Fibroblast of mammary gland (primary cell): ENCODE measurements at regions not wholly inside any gene's neighbourhood (a gene's known extent, or its start where the extent isn't known, plus 50 kb on each side); places are given as distances from the start of the nearest gene placed in this dataset.
"Not testable (repeated sequence)": the region's sequence is repeated elsewhere in the genome, so short reads cannot be mapped to it uniquely, and the experiment has no call there.

Source experiments
- DNase-seq: peaks from one replicate; pipeline ENCODE4 v3.0.0-alpha.2; 2010; ENCODE audit warnings: low read depth
- H3K4me3 ChIP-seq: 2 replicates; pipeline ENCODE4 v1.5.1; 2011; ENCODE audit warnings: low read depth, mild to moderate bottlenecking, low read length, moderate library complexity; ENCODE audit not compliant: control insufficient read depth
- TF ChIP-seq, protein P1 (sequence below): conservative IDR thresholded peaks from 2 replicates; pipeline ENCODE4 v1.5.1; 2011; ENCODE audit warnings: low read depth, low read length, inconsistent platforms; ENCODE audit not compliant: control insufficient read depth, insufficient read depth

DNA sequence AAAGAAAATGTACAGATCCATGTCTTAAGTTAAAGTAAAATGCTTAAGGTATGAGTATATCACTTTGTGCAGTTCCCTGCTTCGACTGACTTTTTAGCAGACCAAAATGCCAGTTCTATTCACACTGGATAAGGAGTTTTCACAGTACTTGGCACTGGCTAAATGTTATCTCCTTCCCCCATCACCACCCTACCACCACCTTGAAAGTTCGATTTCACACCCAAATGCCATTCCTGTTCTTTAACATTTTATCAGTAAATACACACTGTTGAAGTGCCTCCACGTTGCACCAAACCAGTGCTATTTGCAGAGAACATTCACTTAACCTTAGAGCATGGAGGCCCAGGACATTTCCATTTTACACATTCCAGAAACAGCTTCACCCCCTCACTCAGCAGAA is 100.0 kb downstream of the URB2 start:
- no peak for DNase-seq
- H3K4me3 ChIP-seq = no peak overlapping the region
- TF ChIP-seq, protein P1, sequence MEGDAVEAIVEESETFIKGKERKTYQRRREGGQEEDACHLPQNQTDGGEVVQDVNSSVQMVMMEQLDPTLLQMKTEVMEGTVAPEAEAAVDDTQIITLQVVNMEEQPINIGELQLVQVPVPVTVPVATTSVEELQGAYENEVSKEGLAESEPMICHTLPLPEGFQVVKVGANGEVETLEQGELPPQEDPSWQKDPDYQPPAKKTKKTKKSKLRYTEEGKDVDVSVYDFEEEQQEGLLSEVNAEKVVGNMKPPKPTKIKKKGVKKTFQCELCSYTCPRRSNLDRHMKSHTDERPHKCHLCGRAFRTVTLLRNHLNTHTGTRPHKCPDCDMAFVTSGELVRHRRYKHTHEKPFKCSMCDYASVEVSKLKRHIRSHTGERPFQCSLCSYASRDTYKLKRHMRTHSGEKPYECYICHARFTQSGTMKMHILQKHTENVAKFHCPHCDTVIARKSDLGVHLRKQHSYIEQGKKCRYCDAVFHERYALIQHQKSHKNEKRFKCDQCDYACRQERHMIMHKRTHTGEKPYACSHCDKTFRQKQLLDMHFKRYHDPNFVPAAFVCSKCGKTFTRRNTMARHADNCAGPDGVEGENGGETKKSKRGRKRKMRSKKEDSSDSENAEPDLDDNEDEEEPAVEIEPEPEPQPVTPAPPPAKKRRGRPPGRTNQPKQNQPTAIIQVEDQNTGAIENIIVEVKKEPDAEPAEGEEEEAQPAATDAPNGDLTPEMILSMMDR = no peak

DNA sequence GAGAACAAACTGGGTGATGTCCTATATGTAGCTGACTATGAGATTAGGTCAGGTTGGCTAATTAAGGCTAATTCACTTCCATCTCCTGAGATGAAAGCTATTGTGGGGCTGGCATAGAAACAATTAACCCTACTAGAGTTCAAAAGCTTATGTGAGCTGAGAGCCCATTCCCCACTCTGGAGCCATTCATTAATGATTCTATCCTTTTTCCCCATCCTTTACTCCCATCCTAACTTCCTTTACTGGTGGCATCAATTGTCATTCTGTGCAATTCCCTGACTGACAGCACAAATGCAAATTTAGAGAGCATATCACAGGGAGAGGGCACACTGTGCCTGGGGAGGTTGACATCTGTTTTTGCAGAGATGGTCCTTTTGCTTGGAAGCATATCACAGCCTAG is 103.9 kb downstream of the URB2 start:
- H3K4me3 ChIP-seq = no peak overlapping the region
- TF ChIP-seq, protein P1 = no peak
- no peak for DNase-seq

DNA sequence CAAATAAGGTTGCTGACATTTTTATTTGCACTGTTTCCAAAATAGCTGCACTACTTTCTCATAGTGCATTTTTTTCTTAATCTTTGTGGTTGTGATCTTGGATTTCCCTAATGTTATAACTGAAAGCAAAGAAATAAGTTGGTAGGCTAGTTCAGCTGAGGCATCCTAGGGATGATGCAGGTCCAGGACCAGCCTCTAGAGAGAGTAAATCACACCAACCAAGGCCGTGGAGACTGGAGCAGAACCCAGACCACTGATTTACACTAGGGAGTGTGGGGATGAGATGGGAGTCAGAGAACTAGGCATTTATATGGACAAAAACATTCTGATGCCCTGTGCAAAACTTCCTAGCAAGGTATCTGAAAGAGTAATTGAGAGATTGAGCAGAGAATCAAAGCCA is 104.5 kb downstream of the URB2 start:
- H3K4me3 ChIP-seq = no peak overlapping the region
- no peak for DNase-seq
- TF ChIP-seq, protein P1 = no peak

DNA sequence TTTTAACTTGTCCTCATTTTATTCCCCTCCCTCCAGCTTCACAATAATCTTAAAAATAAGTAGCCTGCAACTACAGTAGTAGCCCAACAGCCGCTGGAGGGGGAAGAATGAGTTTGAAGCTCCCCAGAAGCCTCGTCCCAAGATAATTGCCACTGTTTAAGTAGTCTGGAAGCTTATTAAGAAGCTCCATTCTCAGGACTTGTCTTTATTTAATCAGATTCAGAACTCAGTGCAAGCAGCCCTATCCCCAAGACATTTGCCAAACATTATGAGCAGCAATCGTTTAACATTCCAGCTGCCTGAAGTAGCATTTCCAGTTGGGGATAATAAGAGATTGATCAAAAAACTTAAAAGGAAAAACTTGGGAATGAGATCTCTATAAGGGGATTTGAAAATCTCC is 106.0 kb downstream of the URB2 start:
- no peak overlapping the region for H3K4me3 ChIP-seq
- TF ChIP-seq, protein P1 = no peak
- DNase-seq = no peak

DNA sequence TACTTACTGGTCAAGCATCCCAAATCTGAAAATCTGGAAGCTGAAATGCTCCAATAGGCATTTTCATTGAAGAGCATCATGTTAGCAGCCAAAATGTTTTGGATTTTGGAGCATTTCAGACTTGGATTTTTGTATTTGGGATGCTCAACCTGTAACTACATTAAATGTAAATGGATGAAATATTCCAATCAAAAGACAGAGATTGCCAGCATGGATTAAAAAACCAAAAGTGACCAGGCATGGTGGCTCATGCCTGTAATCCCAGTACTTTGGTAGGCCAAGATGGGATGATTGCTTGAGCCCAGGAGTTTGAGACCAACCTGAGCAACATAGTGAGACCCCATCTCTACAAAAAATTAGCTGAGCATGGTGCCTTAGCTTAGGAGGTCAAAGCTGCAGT is 110.3 kb downstream of the URB2 start:
- TF ChIP-seq, protein P1 = no peak
- no peak overlapping the region for H3K4me3 ChIP-seq
- no peak for DNase-seq

DNA sequence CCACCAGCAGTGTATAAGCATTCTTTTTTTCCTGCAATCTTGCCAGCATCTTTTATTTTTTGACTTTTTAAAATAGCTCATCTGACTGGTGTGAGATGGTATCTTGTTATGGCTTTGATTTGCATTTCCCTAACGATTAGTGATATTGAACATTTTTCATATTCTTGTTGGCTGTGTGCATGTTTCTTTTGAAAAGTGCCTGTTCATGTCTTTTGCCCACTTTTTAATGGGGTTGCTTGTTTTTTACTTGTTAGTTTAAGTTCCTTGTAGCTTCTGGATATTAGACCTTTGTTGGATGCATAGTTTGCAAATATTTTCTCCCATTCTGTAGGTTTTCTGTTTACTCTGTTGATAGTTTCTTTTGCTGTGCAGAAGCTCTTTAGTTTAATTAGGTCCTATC is 116.6 kb downstream of the URB2 start:
- H3K4me3 ChIP-seq, DNase-seq: not testable (repeated sequence)

DNA sequence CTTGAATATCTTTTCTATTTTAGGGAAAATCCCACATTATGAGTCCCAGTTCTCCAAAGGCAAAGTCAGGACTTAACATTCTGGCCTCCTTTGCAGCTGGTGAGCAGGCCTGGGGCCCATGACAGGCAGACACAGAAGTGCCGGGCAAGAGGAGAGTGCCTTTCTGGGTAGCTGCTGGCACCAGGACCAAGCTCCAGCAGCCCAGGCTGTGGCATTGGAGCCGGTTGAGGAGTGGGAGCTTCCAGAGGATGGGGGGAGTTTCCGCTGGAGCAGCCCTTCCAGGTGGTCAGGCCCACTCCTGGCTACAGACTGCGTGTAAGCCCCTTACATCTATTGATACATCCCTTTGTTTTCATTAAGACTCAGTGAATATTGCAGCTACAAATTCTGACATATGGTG is 123.9 kb downstream of the URB2 start:
- DNase-seq = no peak
- TF ChIP-seq, protein P1 = no peak
- no peak overlapping the region for H3K4me3 ChIP-seq
